ENCODE measurements at regions not wholly inside any gene's neighbourhood (a gene's known extent, or its start where the extent isn't known, plus 50 kb on each side); places are given as distances from the start of the nearest gene placed in this dataset.

GRCh38 chr2:52880872-52881271 is 886.7 kb upstream of the CHAC2 start:
- Histone ChIP-seq H3K27me3 (replicated peaks; ENCODE audit: insufficient read depth) (no peaks in the 10 kb centered on the region), H3K9me3 (no peaks in the 10 kb centered on the region), H3K4me1 (ENCODE audit: control insufficient read depth in 1 of 2, low read depth in 2 of 2) (no peaks in the 10 kb centered on the region), H3K36me3 (no peaks in the 10 kb centered on the region), H3K4me3 (no peak overlapping the region), H3K27ac (no peak overlapping the region)
- TF ChIP-seq CTCF (IDR thresholded peaks at IDR 0.05), result no peak
- ATAC-seq (ENCODE audit: insufficient number of reproducible peaks, low FRiP score, low read depth), result no peak
- DNase-seq (ENCODE audit: low spot score), result no peak

GRCh38 chr2:52879561-52879960 is 888.0 kb upstream of the CHAC2 start:
- TF ChIP-seq CTCF (IDR thresholded peaks at IDR 0.05), result no peak
- no peak for ATAC-seq (ENCODE audit: insufficient number of reproducible peaks, low FRiP score, low read depth)
- H3K4me1 ChIP-seq (ENCODE audit: control insufficient read depth in 1 of 2, low read depth in 2 of 2), result no peaks in the 10 kb centered on the region
- H3K4me3 ChIP-seq, result no peak overlapping the region
- H3K27ac ChIP-seq, result no peak overlapping the region
- no peak for DNase-seq (ENCODE audit: low spot score)
- H3K9me3 ChIP-seq, result no peaks in the 10 kb centered on the region
- no peaks in the 10 kb centered on the region for H3K36me3 ChIP-seq
- H3K27me3 ChIP-seq (replicated peaks; ENCODE audit: insufficient read depth), result no peaks in the 10 kb centered on the region

- Histone ChIP-seq H3K36me3 (no peaks in the 10 kb centered on the region), H3K27ac (no peak overlapping the region), H3K9me3 (no peaks in the 10 kb centered on the region), H3K27me3 (replicated peaks; ENCODE audit: insufficient read depth) (no peaks in the 10 kb centered on the region), H3K4me1 (ENCODE audit: control insufficient read depth in 1 of 2, low read depth in 2 of 2) (no peaks in the 10 kb centered on the region), H3K4me3 (no peak overlapping the region)
- TF ChIP-seq CTCF (IDR thresholded peaks at IDR 0.05), result no peak
- no peak for DNase-seq (ENCODE audit: low spot score)
- no peak for ATAC-seq (ENCODE audit: insufficient number of reproducible peaks, low FRiP score, low read depth)
Observed at GRCh38 chr2:52877703-52878102, 889.9 kb upstream of the CHAC2 start.

- no peaks in the 10 kb centered on the region for H3K9me3 ChIP-seq
- no peaks in the 10 kb centered on the region for H3K36me3 ChIP-seq
- H3K27ac ChIP-seq, result no peak overlapping the region
- H3K4me1 ChIP-seq (ENCODE audit: control insufficient read depth in 1 of 2, low read depth in 2 of 2), result no peaks in the 10 kb centered on the region
- no peaks in the 10 kb centered on the region for H3K27me3 ChIP-seq (replicated peaks; ENCODE audit: insufficient read depth)
- no peak for TF ChIP-seq CTCF (IDR thresholded peaks at IDR 0.05)
- no peak for DNase-seq (ENCODE audit: low spot score)
- H3K4me3 ChIP-seq, result no peak overlapping the region
- no peak for ATAC-seq (ENCODE audit: insufficient number of reproducible peaks, low FRiP score, low read depth)
Observed at GRCh38 chr2:52874466-52875106, 893.0 kb upstream of the CHAC2 start.

GRCh38 chr2:52862801-52863200 is 904.8 kb upstream of the CHAC2 start:
- DNase-seq (ENCODE audit: low spot score), result no peak
- ATAC-seq (ENCODE audit: insufficient number of reproducible peaks, low FRiP score, low read depth), result no peak
- Histone ChIP-seq H3K4me1 (ENCODE audit: control insufficient read depth in 1 of 2, low read depth in 2 of 2) (no peaks in the 10 kb centered on the region), H3K36me3 (no peaks in the 10 kb centered on the region), H3K4me3 (no peak overlapping the region), H3K27ac (no peak overlapping the region), H3K9me3 (no peaks in the 10 kb centered on the region), H3K27me3 (replicated peaks; ENCODE audit: insufficient read depth) (no peaks in the 10 kb centered on the region)
- TF ChIP-seq CTCF (IDR thresholded peaks at IDR 0.05), result no peak

All from thoracic aorta (tissue), 2 donors.